ENCODE measurements at regions not wholly inside any gene's neighbourhood (a gene's known extent, or its start where the extent isn't known, plus 50 kb on each side); places are given as distances from the start of the nearest gene placed in this dataset.

- 60% methylated on average over 1 of the region's 2 CpGs for WGBS
- H2AFZ ChIP-seq (ENCODE audit: low read depth, low read length) = no peak overlapping the region
- no peak overlapping the region for H2BK120ac ChIP-seq (ENCODE audit: low read depth, low read length)
- no peak overlapping the region for H4K91ac ChIP-seq (ENCODE audit: low read length)
- no peak overlapping the region for H3K4ac ChIP-seq (ENCODE audit: low read depth in 1 of 2, low read length in 2 of 2)
- H3K36me3 ChIP-seq (ENCODE audit: control insufficient read depth in 1 of 2, insufficient read depth in 2 of 2, low read depth in 1 of 2, low read length in 2 of 2) = no peaks in the 10 kb centered on the region
- no peak for DNase-seq
- no peak overlapping the region for H2BK15ac ChIP-seq (ENCODE audit: low read depth, poor library complexity, severe bottlenecking)
- H2BK5ac ChIP-seq (ENCODE audit: low read depth, low read length, poor library complexity, severe bottlenecking) = no peak overlapping the region
- H3K23ac ChIP-seq (ENCODE audit: low read length in 2 of 2) = no peak overlapping the region
- H4K8ac ChIP-seq (ENCODE audit: low read length) = no peak overlapping the region
- no peak overlapping the region for H3K27ac ChIP-seq (ENCODE audit: low read length, poor library complexity, severe bottlenecking)
- H3K4me1 ChIP-seq (ENCODE audit: control insufficient read depth, insufficient read depth, low read depth, low read length) = no peaks in the 10 kb centered on the region
- H3K9ac ChIP-seq (ENCODE audit: low read length) = no peak overlapping the region
- H3K79me1 ChIP-seq (replicated peaks; ENCODE audit: low read length, poor library complexity, severe bottlenecking) = no peaks in the 10 kb centered on the region
- no peak overlapping the region for H3K4me3 ChIP-seq (ENCODE audit: insufficient read depth in 1 of 2, low read depth in 1 of 2, low read length in 2 of 2)
- H3K4me2 ChIP-seq (ENCODE audit: low read length, poor library complexity, severe bottlenecking) = no peak overlapping the region
- H3K18ac ChIP-seq (ENCODE audit: low read depth in 1 of 2, low read length in 2 of 2) = no peak overlapping the region
- no peak overlapping the region for H2AK5ac ChIP-seq (ENCODE audit: low read length, severe bottlenecking)
- no peaks in the 10 kb centered on the region for H3K9me3 ChIP-seq (ENCODE audit: control insufficient read depth, low read length)
- no peak overlapping the region for H2BK12ac ChIP-seq (ENCODE audit: low read length in 2 of 2)
- no peak overlapping the region for H3K14ac ChIP-seq (ENCODE audit: low read length in 2 of 2)
- H3K27me3 ChIP-seq (ENCODE audit: control insufficient read depth in 1 of 2, insufficient read depth in 1 of 2, low read length in 2 of 2) = no peaks in the 10 kb centered on the region
Measured at GRCh38 chr4:36773467-36773866, 471.1 kb upstream of the NWD2 start.

GRCh38 chr4:36775544-36775943 lies 469.0 kb upstream of the NWD2 start:
- no peaks in the 10 kb centered on the region for H3K79me1 ChIP-seq (replicated peaks; ENCODE audit: low read length, poor library complexity, severe bottlenecking)
- no peak overlapping the region for H2BK15ac ChIP-seq (ENCODE audit: low read depth, poor library complexity, severe bottlenecking)
- no peak overlapping the region for H3K4ac ChIP-seq (ENCODE audit: low read depth in 1 of 2, low read length in 2 of 2)
- no peaks in the 10 kb centered on the region for H3K27me3 ChIP-seq (ENCODE audit: control insufficient read depth in 1 of 2, insufficient read depth in 1 of 2, low read length in 2 of 2)
- no peak overlapping the region for H2AFZ ChIP-seq (ENCODE audit: low read depth, low read length)
- no peak overlapping the region for H2BK5ac ChIP-seq (ENCODE audit: low read depth, low read length, poor library complexity, severe bottlenecking)
- no peak overlapping the region for H3K18ac ChIP-seq (ENCODE audit: low read depth in 1 of 2, low read length in 2 of 2)
- no peak overlapping the region for H2AK5ac ChIP-seq (ENCODE audit: low read length, severe bottlenecking)
- no peak overlapping the region for H4K8ac ChIP-seq (ENCODE audit: low read length)
- no peak overlapping the region for H3K23ac ChIP-seq (ENCODE audit: low read length in 2 of 2)
- no peak overlapping the region for H3K14ac ChIP-seq (ENCODE audit: low read length in 2 of 2)
- H4K91ac ChIP-seq (ENCODE audit: low read length) = no peak overlapping the region
- H3K9me3 ChIP-seq (ENCODE audit: control insufficient read depth, low read length) = no peaks in the 10 kb centered on the region
- no peak overlapping the region for H3K4me2 ChIP-seq (ENCODE audit: low read length, poor library complexity, severe bottlenecking)
- H3K4me1 ChIP-seq (ENCODE audit: control insufficient read depth, insufficient read depth, low read depth, low read length) = no peaks in the 10 kb centered on the region
- H3K9ac ChIP-seq (ENCODE audit: low read length) = no peak overlapping the region
- H2BK120ac ChIP-seq (ENCODE audit: low read depth, low read length) = no peak overlapping the region
- DNase-seq = no peak
- H3K27ac ChIP-seq (ENCODE audit: low read length, poor library complexity, severe bottlenecking) = no peak overlapping the region
- no peaks in the 10 kb centered on the region for H3K36me3 ChIP-seq (ENCODE audit: control insufficient read depth in 1 of 2, insufficient read depth in 2 of 2, low read depth in 1 of 2, low read length in 2 of 2)
- no peak overlapping the region for H2BK12ac ChIP-seq (ENCODE audit: low read length in 2 of 2)
- H3K4me3 ChIP-seq (ENCODE audit: insufficient read depth in 1 of 2, low read depth in 1 of 2, low read length in 2 of 2) = no peak overlapping the region

- H2BK15ac ChIP-seq (ENCODE audit: low read depth, poor library complexity, severe bottlenecking) = no peak overlapping the region
- no peaks in the 10 kb centered on the region for H3K79me1 ChIP-seq (replicated peaks; ENCODE audit: low read length, poor library complexity, severe bottlenecking)
- no peak overlapping the region for H3K4ac ChIP-seq (ENCODE audit: low read depth in 1 of 2, low read length in 2 of 2)
- H3K18ac ChIP-seq (ENCODE audit: low read depth in 1 of 2, low read length in 2 of 2) = no peak overlapping the region
- no peak overlapping the region for H2AK5ac ChIP-seq (ENCODE audit: low read length, severe bottlenecking)
- no peak overlapping the region for H2BK5ac ChIP-seq (ENCODE audit: low read depth, low read length, poor library complexity, severe bottlenecking)
- H4K91ac ChIP-seq (ENCODE audit: low read length) = no peak overlapping the region
- H3K9me3 ChIP-seq (ENCODE audit: control insufficient read depth, low read length) = peaks cover under 1% of the 10 kb centered on the region
- no peak overlapping the region for H2BK12ac ChIP-seq (ENCODE audit: low read length in 2 of 2)
- no peak overlapping the region for H3K4me2 ChIP-seq (ENCODE audit: low read length, poor library complexity, severe bottlenecking)
- H2BK120ac ChIP-seq (ENCODE audit: low read depth, low read length) = no peak overlapping the region
- no peak overlapping the region for H3K27ac ChIP-seq (ENCODE audit: low read length, poor library complexity, severe bottlenecking)
- no peak overlapping the region for H3K9ac ChIP-seq (ENCODE audit: low read length)
- H3K4me1 ChIP-seq (ENCODE audit: control insufficient read depth, insufficient read depth, low read depth, low read length) = no peaks in the 10 kb centered on the region
- H3K4me3 ChIP-seq (ENCODE audit: insufficient read depth in 1 of 2, low read depth in 1 of 2, low read length in 2 of 2) = no peak overlapping the region
- no peak for DNase-seq
- H3K23ac ChIP-seq (ENCODE audit: low read length in 2 of 2) = no peak overlapping the region
- H4K8ac ChIP-seq (ENCODE audit: low read length) = no peak overlapping the region
- 60% methylated on average over 1 of the region's 1 CpG for WGBS
- no peak overlapping the region for H2AFZ ChIP-seq (ENCODE audit: low read depth, low read length)
- H3K14ac ChIP-seq (ENCODE audit: low read length in 2 of 2) = no peak overlapping the region
- no peaks in the 10 kb centered on the region for H3K36me3 ChIP-seq (ENCODE audit: control insufficient read depth in 1 of 2, insufficient read depth in 2 of 2, low read depth in 1 of 2, low read length in 2 of 2)
- no peaks in the 10 kb centered on the region for H3K27me3 ChIP-seq (ENCODE audit: control insufficient read depth in 1 of 2, insufficient read depth in 1 of 2, low read length in 2 of 2)
Measured at GRCh38 chr4:36779601-36780000, 464.9 kb upstream of the NWD2 start.

GRCh38 chr4:36785973-36786372 lies 458.6 kb upstream of the NWD2 start:
- Histone ChIP-seq H3K4me2 (ENCODE audit: low read length, poor library complexity, severe bottlenecking) (no peak overlapping the region), H2AFZ (ENCODE audit: low read depth, low read length) (no peak overlapping the region), H3K27me3 (ENCODE audit: control insufficient read depth in 1 of 2, insufficient read depth in 1 of 2, low read length in 2 of 2) (no peaks in the 10 kb centered on the region), H2AK5ac (ENCODE audit: low read length, severe bottlenecking) (no peak overlapping the region), H3K4me3 (ENCODE audit: insufficient read depth in 1 of 2, low read depth in 1 of 2, low read length in 2 of 2) (no peak overlapping the region), H4K8ac (ENCODE audit: low read length) (no peak overlapping the region), H3K79me1 (replicated peaks; ENCODE audit: low read length, poor library complexity, severe bottlenecking) (no peaks in the 10 kb centered on the region), H3K9me3 (ENCODE audit: control insufficient read depth, low read length) (peaks cover 3% of the 10 kb centered on the region), H3K18ac (ENCODE audit: low read depth in 1 of 2, low read length in 2 of 2) (no peak overlapping the region), H3K23ac (ENCODE audit: low read length in 2 of 2) (no peak overlapping the region), H3K9ac (ENCODE audit: low read length) (no peak overlapping the region), H2BK15ac (ENCODE audit: low read depth, poor library complexity, severe bottlenecking) (no peak overlapping the region), H3K14ac (ENCODE audit: low read length in 2 of 2) (no peak overlapping the region), H3K4ac (ENCODE audit: low read depth in 1 of 2, low read length in 2 of 2) (no peak overlapping the region), H2BK12ac (ENCODE audit: low read length in 2 of 2) (no peak overlapping the region), H3K27ac (ENCODE audit: low read length, poor library complexity, severe bottlenecking) (no peak overlapping the region), H3K4me1 (ENCODE audit: control insufficient read depth, insufficient read depth, low read depth, low read length) (no peaks in the 10 kb centered on the region), H2BK120ac (ENCODE audit: low read depth, low read length) (no peak overlapping the region), H3K36me3 (ENCODE audit: control insufficient read depth in 1 of 2, insufficient read depth in 2 of 2, low read depth in 1 of 2, low read length in 2 of 2) (no peaks in the 10 kb centered on the region), H4K91ac (ENCODE audit: low read length) (no peak overlapping the region), H2BK5ac (ENCODE audit: low read depth, low read length, poor library complexity, severe bottlenecking) (no peak overlapping the region)
- 56% methylated on average over 3 of the region's 3 CpGs for WGBS
- no peak for DNase-seq

Measured in mesenchymal stem cell (in vitro differentiated cells and primary cell).